ENCODE measurements at regions not wholly inside any gene's neighbourhood (a gene's known extent, or its start where the extent isn't known, plus 50 kb on each side); places are given as distances from the start of the nearest gene placed in this dataset.

GRCh38 chr14:98964171-98964570 is 307.8 kb downstream of the BCL11B start:
- no peak for TF ChIP-seq CTCF (IDR thresholded peaks at IDR 0.05; ENCODE audit: low read depth, low read length)
- no peak for TF ChIP-seq POLR2A (IDR thresholded peaks at IDR 0.05; ENCODE audit: extremely low read depth, insufficient read length)
- TF ChIP-seq, protein P1, sequence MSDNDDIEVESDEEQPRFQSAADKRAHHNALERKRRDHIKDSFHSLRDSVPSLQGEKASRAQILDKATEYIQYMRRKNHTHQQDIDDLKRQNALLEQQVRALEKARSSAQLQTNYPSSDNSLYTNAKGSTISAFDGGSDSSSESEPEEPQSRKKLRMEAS (IDR thresholded peaks at IDR 0.05; ENCODE audit: low read depth, low read length): no peak
- no peak for TF ChIP-seq MYC (IDR thresholded peaks at IDR 0.05; ENCODE audit: low read depth, low read length)

Measured in NB4 (cell line).